PC-9 (cell line): ENCODE measurements at regions not wholly inside any gene's neighbourhood (a gene's known extent, or its start where the extent isn't known, plus 50 kb on each side); places are given as distances from the start of the nearest gene placed in this dataset.
A peak's percentile ranks its signal among the peaks of the same experiment; 100 is the strongest.

Experiments
- BruUV-seq: library from RNA; stranded (reverse); fragments of 400-500 nt; replicated peaks from 2 replicates; lab custom pipeline; 2021; lab: Mats Ljungman, UMichigan
- CTCF ChIA-PET: fragments of 300-600 bp; sonication (Branson Sonifier 250); formaldehyde crosslinking; loops from one replicate; lab custom pipeline; 2022; ENCODE audit warnings: antibody characterized with exemption; lab: Charles Lee
- POLR2A ChIA-PET: fragments of 300-600 bp; sonication (Branson Sonifier 250); formaldehyde crosslinking; loops from one replicate; lab custom pipeline; 2022; ENCODE audit warnings: antibody characterized with exemption; ENCODE audit not compliant: unreplicated experiment; lab: Charles Lee
- DNase-seq, 2 experiments: peaks; one replicate each; pipeline versions ENCODE4 v3.0.0 to v3.0.0-alpha.2; 2015 to 2022; ENCODE audit warnings: mixed read lengths in 1 of 2
- H2AFZ ChIP-seq: fragments of 200-600 bp; sonication (generic); 2 replicates; pipeline ENCODE4 v1.8.1; 2017; ENCODE audit warnings: antibody characterized with exemption
- H3F3A ChIP-seq: fragments of 200-600 bp; sonication (generic); 2 replicates; pipeline ENCODE4 v1.8.1; 2017; ENCODE audit warnings: antibody characterized with exemption, mild to moderate bottlenecking, low read depth; ENCODE audit not compliant: insufficient read depth
- H3K27ac ChIP-seq: fragments of 200-600 bp; sonication (generic); 2 replicates; pipeline ENCODE4 v1.6.1; 2016; ENCODE audit warnings: mixed run types
- H3K27me3 ChIP-seq: fragments of 200-600 bp; sonication (generic); 2 replicates; pipeline ENCODE4 v1.6.1; 2016; ENCODE audit warnings: low read depth, mixed run types; ENCODE audit not compliant: insufficient read depth
- H3K36me3 ChIP-seq: fragments of 200-600 bp; sonication (generic); 2 replicates; pipeline ENCODE4 v1.6.1; 2016; ENCODE audit warnings: low read depth, mixed run types
- H3K4me1 ChIP-seq: fragments of 200-600 bp; sonication (generic); replicated peaks from 2 replicates; pipeline ENCODE4 v1.6.1; 2016; ENCODE audit warnings: mixed run types; ENCODE audit not compliant: insufficient read depth
- H3K4me2 ChIP-seq: fragments of 200-600 bp; sonication (generic); 2 replicates; pipeline ENCODE4 v1.6.1; 2017; ENCODE audit warnings: mixed run types
- H3K4me3 ChIP-seq: fragments of 200-600 bp; sonication (generic); 2 replicates; pipeline ENCODE4 v1.6.1; 2016; ENCODE audit warnings: mixed run types
- H3K79me2 ChIP-seq: fragments of 200-600 bp; sonication (generic); 2 replicates; pipeline ENCODE4 v1.6.1; 2017; ENCODE audit warnings: low read depth, mixed run types
- H3K9me2 ChIP-seq: fragments of 200-600 bp; sonication (generic); 2 replicates; pipeline ENCODE4 v1.8.1; 2017; ENCODE audit warnings: mild to moderate bottlenecking; ENCODE audit not compliant: insufficient read depth
- H3K9me3 ChIP-seq: fragments of 200-600 bp; sonication (generic); 2 replicates; pipeline ENCODE4 v1.8.1; 2016; ENCODE audit warnings: low read depth; ENCODE audit not compliant: insufficient read depth
- H4K20me1 ChIP-seq: fragments of 200-600 bp; sonication (generic); 2 replicates; pipeline ENCODE4 v1.8.1; 2017; ENCODE audit not compliant: insufficient read depth
- EZH2 ChIP-seq: fragments of 200-600 bp; sonication (generic); IDR thresholded peaks from 2 replicates; pipeline ENCODE4 v1.8.0; 2017; ENCODE audit warnings: antibody characterized with exemption, low read depth
- intact Hi-C: fragments of 100-400 bp; cut with micrococcal nuclease; formaldehyde crosslinking; loops from one replicate; pipeline ENCODE4 v1.10.0; 2022; ENCODE audit not compliant: unreplicated experiment
- TF ChIP-seq, protein P1 (sequence below): fragments of 200-600 bp; sonication (generic); conservative IDR thresholded peaks from 2 replicates; pipeline ENCODE4 v1.6.1; 2017; ENCODE audit warnings: mixed run types, antibody characterized with exemption, mild to moderate bottlenecking, moderate library complexity

DNA sequence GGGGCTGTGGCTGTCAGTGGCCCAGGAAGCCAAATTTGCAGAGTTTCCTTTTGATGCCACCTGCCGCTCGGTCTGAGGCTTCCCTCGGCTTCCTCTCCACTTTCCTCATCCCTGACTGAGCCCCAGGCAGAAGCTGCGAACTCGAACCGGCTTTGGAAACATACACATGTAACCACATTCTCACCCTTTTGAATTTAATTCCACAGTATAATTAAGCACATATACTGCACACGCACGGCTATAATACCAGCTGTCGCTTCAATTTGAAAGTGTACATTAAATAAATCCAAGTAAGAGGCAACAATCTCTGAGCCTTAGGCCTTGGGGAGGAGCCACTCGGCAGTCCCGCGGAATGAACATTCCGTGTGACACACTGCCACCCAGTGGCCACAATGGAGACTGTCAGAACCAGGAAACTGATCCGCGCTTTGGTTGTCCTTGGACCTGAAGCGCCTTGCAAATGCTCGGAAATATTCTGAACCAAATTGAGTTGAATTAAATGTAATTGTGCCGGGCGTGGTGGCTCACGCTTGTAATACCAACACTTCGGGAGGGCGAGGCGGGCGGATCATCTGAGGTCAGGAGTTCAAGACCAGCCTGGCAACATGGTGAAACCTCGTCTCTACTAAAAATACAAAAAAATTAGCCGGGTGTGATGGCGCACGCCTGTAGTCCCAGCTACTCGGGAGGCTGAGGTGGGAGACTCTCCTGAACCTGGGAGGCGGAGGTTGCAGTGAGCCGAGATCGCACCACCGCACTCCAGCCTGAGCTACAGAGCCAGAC lies 117.9 kb upstream of the TMPO start:
- no peaks in the 10 kb centered on the region for H3K79me2 ChIP-seq
- peak overlapping the region; percentile 77 for H2AFZ ChIP-seq
- POLR2A ChIA-PET = interaction anchor here (0.9 kb wide), 1 partner anchor 9 kb away, joined by 3 read pairs; no protein-coding TSS in a partner anchor
- H3K4me2 ChIP-seq = peak overlapping the region; percentile 95
- TF ChIP-seq, protein P1, sequence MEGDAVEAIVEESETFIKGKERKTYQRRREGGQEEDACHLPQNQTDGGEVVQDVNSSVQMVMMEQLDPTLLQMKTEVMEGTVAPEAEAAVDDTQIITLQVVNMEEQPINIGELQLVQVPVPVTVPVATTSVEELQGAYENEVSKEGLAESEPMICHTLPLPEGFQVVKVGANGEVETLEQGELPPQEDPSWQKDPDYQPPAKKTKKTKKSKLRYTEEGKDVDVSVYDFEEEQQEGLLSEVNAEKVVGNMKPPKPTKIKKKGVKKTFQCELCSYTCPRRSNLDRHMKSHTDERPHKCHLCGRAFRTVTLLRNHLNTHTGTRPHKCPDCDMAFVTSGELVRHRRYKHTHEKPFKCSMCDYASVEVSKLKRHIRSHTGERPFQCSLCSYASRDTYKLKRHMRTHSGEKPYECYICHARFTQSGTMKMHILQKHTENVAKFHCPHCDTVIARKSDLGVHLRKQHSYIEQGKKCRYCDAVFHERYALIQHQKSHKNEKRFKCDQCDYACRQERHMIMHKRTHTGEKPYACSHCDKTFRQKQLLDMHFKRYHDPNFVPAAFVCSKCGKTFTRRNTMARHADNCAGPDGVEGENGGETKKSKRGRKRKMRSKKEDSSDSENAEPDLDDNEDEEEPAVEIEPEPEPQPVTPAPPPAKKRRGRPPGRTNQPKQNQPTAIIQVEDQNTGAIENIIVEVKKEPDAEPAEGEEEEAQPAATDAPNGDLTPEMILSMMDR = peak; percentile 93
- TF ChIP-seq EZH2 = no peak
- no peaks in the 10 kb centered on the region for H4K20me1 ChIP-seq
- CTCF ChIA-PET = no interaction called here
- H3K27me3 ChIP-seq = 0 out of 2 replicates have a peak, but pooled peaks cover 5% of the 10 kb centered on the region
- H3K9me3 ChIP-seq = no peaks in the 10 kb centered on the region
- peak; percentile 71 to 79 for DNase-seq
- BruUV-seq = no TSS peak
- no peak overlapping the region for H3K27ac ChIP-seq
- peaks cover 9% of the 10 kb centered on the region; the same call in 1 of the 2 replicates for H3F3A ChIP-seq
- no peaks in the 10 kb centered on the region for H3K9me2 ChIP-seq
- intact Hi-C loops = loop anchor here (1.0 to 5.0 kb wide), 3 partner anchors 1248 to 1820 kb away; no protein-coding TSS in a partner anchor
- H3K36me3 ChIP-seq = no peaks in the 10 kb centered on the region
- peaks cover 29% of the 10 kb centered on the region for H3K4me1 ChIP-seq
- H3K4me3 ChIP-seq = peak overlapping the region; percentile 63

DNA sequence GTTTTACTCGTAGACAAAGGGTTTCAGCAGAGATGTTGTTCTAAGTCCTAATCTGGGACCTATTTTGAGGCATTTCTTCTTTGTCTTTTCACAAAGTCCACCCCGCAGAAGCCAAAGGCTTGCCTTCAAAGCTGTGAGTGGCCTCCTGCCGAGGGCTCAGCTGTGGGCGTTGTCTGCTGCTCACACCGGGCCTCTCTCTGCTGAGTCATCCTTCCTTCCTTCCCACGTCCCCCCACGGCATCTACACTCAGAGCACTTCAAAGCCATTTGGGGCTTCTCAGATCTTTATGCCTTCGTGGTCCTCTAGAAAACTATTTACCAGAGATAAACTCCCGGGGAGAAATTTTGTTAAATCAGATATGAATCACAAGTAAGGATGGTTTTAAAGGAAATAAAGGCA lies 115.9 kb upstream of the TMPO start:
- Histone ChIP-seq H2AFZ (no peak overlapping the region), H3K27ac (no peak overlapping the region), H3K4me2 (0 out of 2 replicates have a peak overlapping the region, but pooled peaks have one; percentile 15), H3K27me3 (no peaks in the 10 kb centered on the region), H4K20me1 (no peaks in the 10 kb centered on the region), H3K4me1 (peaks cover 32% of the 10 kb centered on the region), H3K9me2 (0 out of 2 replicates have a peak, but pooled peaks cover 3% of the 10 kb centered on the region), H3K36me3 (no peaks in the 10 kb centered on the region), H3K79me2 (no peaks in the 10 kb centered on the region), H3K9me3 (peaks cover 3% of the 10 kb centered on the region; the same call in 1 of the 2 replicates), H3F3A (peaks cover 9% of the 10 kb centered on the region; the same call in 1 of the 2 replicates), H3K4me3 (no peak overlapping the region)
- no peak for DNase-seq
- TF ChIP-seq EZH2 = no peak
- TF ChIP-seq, protein P1 = no peak
- BruUV-seq = no TSS peak
- ChIA-PET POLR2A (interaction anchor here (0.6 kb wide), 1 partner anchor 18 kb away, joined by 3 read pairs; no protein-coding TSS in a partner anchor), CTCF (interaction anchor here (1.4 kb wide), 1 partner anchor 1413 kb away, joined by 4 read pairs; no protein-coding TSS in a partner anchor)
- intact Hi-C loops = loop anchor here (5.0 kb wide), 1 partner anchor 1822 kb away; no protein-coding TSS in a partner anchor

DNA sequence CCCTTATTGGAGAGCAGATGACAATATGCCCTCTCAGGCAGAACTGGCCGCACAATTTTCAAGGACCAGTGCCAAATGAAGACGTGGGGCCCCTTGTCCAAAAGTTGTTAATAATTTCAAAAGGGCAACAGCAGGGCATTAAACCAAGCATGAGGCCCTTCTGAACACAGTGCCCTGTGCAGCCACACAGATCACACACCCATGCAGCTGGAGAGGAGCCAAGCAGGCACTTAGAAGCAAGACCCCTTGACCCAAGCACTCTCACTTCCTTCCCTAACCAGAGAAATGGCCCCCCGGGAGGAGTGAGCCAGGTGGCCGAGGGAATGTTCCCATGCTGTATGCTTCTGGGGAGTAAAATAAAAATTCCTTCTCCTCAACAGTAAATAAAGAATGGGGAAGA lies 114.0 kb upstream of the TMPO start:
- no peaks in the 10 kb centered on the region for H4K20me1 ChIP-seq
- H3K9me3 ChIP-seq = peaks cover 3% of the 10 kb centered on the region; the same call in 1 of the 2 replicates
- H3K4me2 ChIP-seq = peak overlapping the region; percentile 18; the same call in 1 of the 2 replicates
- H3K27ac ChIP-seq = peak overlapping the region; percentile 80
- H3F3A ChIP-seq = peaks cover 9% of the 10 kb centered on the region; the same call in 1 of the 2 replicates
- H3K79me2 ChIP-seq = no peaks in the 10 kb centered on the region
- 0 out of 2 replicates have a peak, but pooled peaks cover 3% of the 10 kb centered on the region for H3K9me2 ChIP-seq
- intact Hi-C loops = no loop called here
- POLR2A ChIA-PET = interaction anchor here (0.5 to 0.7 kb wide), 3 partner anchors 42 to 120 kb away, joined by 3 to 7 read pairs (median 5); no protein-coding TSS in a partner anchor
- CTCF ChIA-PET = no interaction called here
- H3K27me3 ChIP-seq = no peaks in the 10 kb centered on the region
- BruUV-seq = TSS peak; percentile 75
- no peak overlapping the region for H2AFZ ChIP-seq
- H3K4me3 ChIP-seq = no peak overlapping the region
- H3K4me1 ChIP-seq = peaks cover 32% of the 10 kb centered on the region
- no peaks in the 10 kb centered on the region for H3K36me3 ChIP-seq
- DNase-seq = no peak
- TF ChIP-seq EZH2 = no peak
- TF ChIP-seq, protein P1 = no peak
